Vagina (tissue), 2 donors: ENCODE measurements at regions not wholly inside any gene's neighbourhood (a gene's known extent, or its start where the extent isn't known, plus 50 kb on each side); places are given as distances from the start of the nearest gene placed in this dataset.

Experiments used
- CTCF ChIP-seq, 3 experiments: fragments of 450-650 bp in 2 of 3; fragments of 200-600 bp in 1 of 3; sonication (generic) in 1 of 3; IDR thresholded peaks; one replicate each; pipeline ENCODE4 v1.5.1; 2017 to 2019; ENCODE audit warnings: antibody characterized with exemption in 3 of 3, mild to moderate bottlenecking in 2 of 3, moderate library complexity in 2 of 3
- POLR2A ChIP-seq, 2 donors: fragments of 450-650 bp; IDR thresholded peaks; one replicate each; pipeline ENCODE4 v1.6.1; 2017; ENCODE audit warnings: antibody characterized with exemption in 2 of 2, mild to moderate bottlenecking in 2 of 2, moderate library complexity in 2 of 2

GRCh38 chr13:56393549-56393948, 747.2 kb upstream of the PRR20A start:
- TF ChIP-seq CTCF (IDR thresholded peaks at IDR 0.05) (no peak), POLR2A (IDR thresholded peaks at IDR 0.05) (no peak)
